CMK (cell line): ENCODE measurements at regions not wholly inside any gene's neighbourhood (a gene's known extent, or its start where the extent isn't known, plus 50 kb on each side); places are given as distances from the start of the nearest gene placed in this dataset.
"Not testable (repeated sequence)": the region's sequence is repeated elsewhere in the genome, so short reads cannot be mapped to it uniquely, and the experiment has no call there.

ENCODE experiments used
- DNase-seq: peaks from one replicate; pipeline ENCODE4 v3.0.0-alpha.2; 2010; ENCODE audit warnings: low read depth

GRCh38 chr6:47180633-47181032 lies 129.1 kb downstream of the TNFRSF21 start:
- DNase-seq = no peak

GRCh38 chr6:47179286-47179685 lies 130.4 kb downstream of the TNFRSF21 start:
- DNase-seq = no peak

GRCh38 chr6:47175656-47176055 lies 133.5 kb upstream of the ADGRF1 start:
- no peak for DNase-seq

DNA sequence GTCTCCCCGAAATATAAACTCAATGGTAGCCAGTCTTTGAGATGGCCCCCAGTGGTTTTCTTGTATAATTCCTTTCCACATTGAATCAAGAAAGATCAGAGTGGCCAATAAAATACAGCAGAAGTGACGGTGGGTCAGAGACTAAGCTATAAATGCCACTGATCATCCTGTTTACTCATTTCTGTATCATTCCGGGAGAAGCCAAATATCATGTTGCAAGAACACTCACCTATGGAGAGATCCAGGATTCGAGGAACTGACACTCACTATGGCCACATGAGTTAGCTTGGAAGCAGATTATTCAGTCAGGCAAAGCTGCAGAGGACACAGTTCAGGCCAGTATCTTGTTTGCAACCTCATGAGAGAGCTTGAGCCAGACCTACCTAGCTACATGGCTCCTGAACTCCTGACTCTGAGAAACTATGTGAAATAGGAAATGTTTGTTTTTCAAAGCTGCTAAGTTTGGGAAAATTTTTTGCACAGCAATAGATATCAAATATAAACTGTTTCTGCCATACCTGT lies 132.4 kb upstream of the ADGRF1 start:
- no peak for DNase-seq

GRCh38 chr6:47174063-47174462 lies 131.9 kb upstream of the ADGRF1 start:
- DNase-seq = not testable (repeated sequence)

DNA sequence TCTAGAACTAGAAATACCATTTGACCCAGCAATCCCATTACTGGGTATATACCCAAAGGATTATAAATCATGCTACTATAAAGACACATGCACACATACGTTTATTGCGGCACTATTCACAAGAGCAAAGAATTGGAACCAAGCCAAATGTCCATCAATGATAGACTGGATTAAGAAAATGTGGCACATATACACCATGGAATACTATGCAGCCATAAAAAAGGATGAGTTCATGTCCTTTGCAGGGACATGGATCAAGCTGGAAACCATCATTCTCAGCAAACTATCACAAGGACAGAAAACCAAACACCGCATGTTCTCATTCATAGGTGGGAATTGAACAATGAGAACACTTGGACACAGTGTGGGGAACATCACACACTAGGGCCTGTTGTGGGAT lies 131.0 kb upstream of the ADGRF1 start:
- not testable (repeated sequence) for DNase-seq

- no peak for DNase-seq
These were observed 128.4 kb upstream of the ADGRF1 start for GRCh38 chr6:47170617-47170947.

GRCh38 chr6:47169785-47170616 lies 127.9 kb upstream of the ADGRF1 start:
- no peak for DNase-seq

DNA sequence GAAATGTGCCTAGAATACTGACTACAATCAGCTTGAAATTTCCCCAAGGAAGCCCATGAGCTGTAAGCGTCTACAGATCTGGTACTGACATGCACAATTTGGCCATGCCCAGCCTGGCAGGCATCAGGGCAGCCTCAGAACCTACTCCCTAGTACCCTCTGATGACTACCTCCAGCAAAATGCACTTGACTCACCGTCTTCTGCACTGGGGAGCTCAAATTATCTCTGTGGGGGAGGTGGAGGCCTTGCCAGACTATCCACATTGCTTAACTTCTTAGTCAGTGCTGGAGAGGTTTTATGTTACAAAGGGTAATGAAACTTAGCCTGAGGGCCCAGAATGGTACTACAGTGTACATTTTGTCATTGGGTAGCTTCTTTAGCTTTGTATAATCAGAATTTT lies 126.0 kb upstream of the ADGRF1 start:
- no peak for DNase-seq

GRCh38 chr6:47165918-47166317 lies 123.8 kb upstream of the ADGRF1 start:
- DNase-seq = no peak

DNA sequence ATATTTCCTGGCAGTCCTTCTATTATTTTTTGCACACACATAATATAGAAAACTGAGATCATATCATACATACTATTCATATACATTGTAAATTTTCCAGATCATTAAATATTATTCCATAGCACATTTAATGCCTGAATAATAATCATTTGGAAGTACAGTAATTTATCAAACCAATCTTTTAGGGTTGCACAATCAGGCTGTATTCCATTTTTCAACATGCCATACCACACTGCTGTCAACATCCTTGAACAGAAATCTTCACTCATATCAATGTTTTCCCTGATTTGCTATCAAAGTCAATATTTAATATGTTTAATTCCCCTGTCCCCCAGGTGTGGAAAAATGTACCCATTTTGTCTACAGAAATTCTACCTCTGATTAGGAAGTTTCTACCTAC lies 122.7 kb upstream of the ADGRF1 start:
- DNase-seq = no peak

- no peak for DNase-seq
These were observed 121.4 kb upstream of the ADGRF1 start for GRCh38 chr6:47163536-47163935.

GRCh38 chr6:47162793-47163192 lies 120.7 kb upstream of the ADGRF1 start:
- DNase-seq = no peak

DNA sequence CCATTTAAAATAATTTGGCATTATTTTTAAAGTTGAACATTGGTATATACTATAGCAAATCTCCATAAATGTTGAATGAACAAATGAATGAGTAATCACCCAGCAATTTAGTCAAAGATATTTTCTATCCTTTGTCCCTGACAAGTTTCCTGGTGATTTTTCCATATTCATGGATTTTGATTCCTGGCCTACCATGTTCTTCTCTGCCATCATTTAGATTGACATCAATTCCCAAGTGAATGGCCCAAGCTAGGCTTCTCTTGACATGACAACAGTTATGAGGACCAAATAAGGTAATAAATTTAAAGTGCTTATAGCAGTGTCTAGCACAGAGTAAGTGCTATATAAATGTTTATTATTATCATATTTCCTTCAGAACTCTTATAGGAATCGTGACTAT lies 120.1 kb upstream of the ADGRF1 start:
- DNase-seq = no peak

DNA sequence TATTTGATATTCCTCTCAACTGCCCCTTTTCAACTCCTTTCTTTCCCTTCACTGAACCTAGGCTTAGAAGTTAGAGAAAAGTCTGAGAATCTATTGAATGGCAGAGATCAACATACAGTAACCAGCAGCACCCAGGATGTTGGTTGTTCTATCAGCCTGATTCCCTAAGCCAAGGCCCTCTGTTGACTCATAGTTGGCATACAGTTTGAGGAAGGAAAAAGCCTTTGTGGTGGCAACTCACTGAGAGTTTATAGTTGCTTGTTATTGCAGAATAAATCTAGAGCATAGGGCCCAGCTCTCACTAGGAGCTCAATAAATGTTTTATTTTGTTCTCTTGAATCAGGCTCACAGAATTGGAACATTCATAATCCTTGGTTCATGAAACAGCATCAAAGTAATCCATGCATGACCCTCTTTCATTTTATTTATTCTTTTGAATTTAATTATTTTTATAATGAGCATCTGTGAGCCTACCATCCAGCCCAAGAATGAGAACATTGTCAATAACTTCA lies 119.1 kb upstream of the ADGRF1 start:
- DNase-seq = no peak

DNA sequence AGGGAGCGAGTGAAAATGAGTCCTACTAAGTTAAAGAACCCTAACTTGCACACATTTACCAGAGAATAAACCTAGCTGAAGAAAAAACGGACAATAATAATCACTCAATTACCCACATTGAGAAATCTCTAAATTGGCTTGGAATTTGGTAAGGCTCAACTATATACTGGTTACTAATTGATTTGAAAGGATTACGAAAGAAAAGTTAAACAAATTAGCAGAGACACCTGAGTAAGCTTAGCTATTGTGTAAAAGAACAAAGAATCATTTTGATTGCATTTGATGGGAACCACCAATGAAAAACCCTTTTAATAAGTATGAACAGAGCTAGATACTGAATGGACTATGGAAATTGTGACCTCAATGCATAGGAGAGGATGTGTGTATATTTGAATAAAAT lies 118.6 kb upstream of the ADGRF1 start:
- no peak for DNase-seq

GRCh38 chr6:47159763-47160162 lies 117.6 kb upstream of the ADGRF1 start:
- no peak for DNase-seq

DNA sequence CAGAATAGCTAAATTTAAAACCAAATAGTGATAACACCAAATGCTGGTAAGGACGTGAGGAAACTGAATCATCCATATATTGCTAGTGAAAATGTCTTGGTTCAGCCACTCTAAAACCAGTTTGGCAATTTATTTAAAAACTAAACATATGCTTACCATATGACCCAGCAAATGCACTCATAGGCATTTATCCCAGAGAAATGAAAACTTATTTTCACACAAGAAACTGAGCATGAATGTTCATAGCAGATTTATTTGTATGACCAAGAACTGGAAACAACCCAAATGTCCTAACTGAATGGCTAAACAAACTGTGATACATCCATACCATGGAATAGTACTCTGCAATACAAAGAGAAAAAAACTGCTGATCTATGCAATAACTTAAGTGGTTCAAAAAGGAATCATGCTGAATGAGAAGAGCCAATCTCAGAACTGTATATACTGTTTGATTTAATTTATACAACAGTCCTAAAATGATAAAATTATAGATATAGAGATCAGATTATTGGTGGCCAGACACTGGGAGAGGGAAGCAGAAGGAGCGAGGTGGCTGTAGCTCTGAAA lies 115.6 kb upstream of the ADGRF1 start:
- no peak for DNase-seq

DNA sequence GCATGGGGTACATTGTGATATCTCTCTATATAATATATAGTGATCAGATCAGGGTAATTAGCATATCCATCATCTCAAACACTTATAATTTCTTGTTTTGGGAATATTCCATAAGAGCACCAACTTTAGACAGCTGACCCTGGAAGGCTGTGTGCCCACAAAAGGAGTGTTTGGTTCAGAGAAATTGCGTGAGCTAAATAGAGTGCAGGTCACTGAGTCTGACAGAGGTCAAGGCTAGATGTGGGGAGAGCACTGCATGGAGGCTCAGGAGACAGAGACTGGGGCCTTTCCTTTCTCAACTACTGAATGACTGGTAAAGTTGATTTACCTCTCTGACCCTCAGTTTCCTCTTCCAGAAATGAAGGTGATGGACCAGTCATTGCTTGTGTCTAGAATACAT lies 114.9 kb upstream of the ADGRF1 start:
- no peak for DNase-seq

DNA sequence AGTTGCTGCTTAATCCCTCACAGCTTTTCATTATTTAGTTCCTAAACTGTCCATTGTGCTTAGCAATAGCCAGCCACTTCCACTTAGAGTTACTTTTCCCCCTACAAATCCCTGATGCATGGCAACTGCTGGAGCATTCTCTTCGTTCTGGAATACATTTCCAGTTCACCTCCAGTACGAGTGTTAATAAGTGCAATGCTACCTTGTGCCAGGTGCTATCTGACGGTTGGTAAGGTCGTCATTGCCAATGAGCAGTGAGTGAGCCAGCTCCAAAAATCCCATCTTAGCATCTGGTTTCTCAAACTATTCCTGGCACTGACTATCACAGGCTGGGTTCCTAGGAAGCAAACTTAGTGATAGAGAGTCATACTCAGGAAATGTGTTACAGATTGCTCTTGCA lies 114.1 kb upstream of the ADGRF1 start:
- no peak for DNase-seq

- DNase-seq = no peak
These were observed 111.2 kb upstream of the ADGRF1 start for GRCh38 chr6:47153404-47153755.

GRCh38 chr6:47152666-47153403 lies 110.7 kb upstream of the ADGRF1 start:
- no peak for DNase-seq
